Esophagus muscularis mucosa (tissue), 3 donors: ENCODE measurements at regions not wholly inside any gene's neighbourhood (a gene's known extent, or its start where the extent isn't known, plus 50 kb on each side); places are given as distances from the start of the nearest gene placed in this dataset.

Source experiments
- CTCF ChIP-seq, 3 experiments: fragments of 200-600 bp in 2 of 3; fragments of 450-650 bp in 1 of 3; sonication (generic) in 2 of 3; IDR thresholded peaks; one replicate each; pipeline ENCODE4 v1.5.1; 2017 to 2019; ENCODE audit warnings: antibody characterized with exemption in 3 of 3, mild to moderate bottlenecking in 2 of 3, moderate library complexity in 1 of 3
- POLR2AphosphoS5 ChIP-seq, 2 donors: sonication (generic); formaldehyde crosslinking; IDR thresholded peaks; one replicate each; pipeline ENCODE4 v1.6.1; 2017; ENCODE audit warnings: antibody characterized with exemption in 2 of 2

DNA sequence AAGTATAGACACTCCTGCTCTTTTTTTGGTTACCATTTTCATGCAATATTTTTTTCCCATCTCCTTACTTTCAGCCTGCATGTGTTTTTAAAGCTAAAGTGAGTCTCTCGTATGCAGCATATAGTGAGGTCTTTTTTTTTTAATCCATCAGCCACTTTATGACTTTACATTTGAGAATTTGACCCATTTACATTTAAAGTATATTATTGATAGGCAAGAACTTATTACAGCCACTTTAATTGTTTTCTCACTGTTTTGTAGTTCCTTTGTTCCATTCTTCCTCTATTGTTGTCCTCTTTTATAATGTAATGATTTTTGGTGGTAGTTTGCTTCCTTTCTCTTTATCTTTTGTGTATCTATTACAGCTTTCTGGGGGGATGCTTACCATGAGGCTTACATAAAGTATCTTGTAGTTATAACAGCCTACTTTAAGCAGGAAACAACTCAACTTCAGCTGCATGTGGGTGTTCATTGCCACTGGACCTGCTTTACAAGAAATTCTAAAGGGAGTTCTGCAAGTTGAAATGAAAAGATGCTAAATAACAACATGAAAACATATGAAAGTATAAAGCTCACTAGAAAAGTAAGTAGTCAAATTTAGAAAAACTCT lies 71.8 kb downstream of the TNFAIP3 start:
- no peak for TF ChIP-seq CTCF (IDR thresholded peaks at IDR 0.05)
- no peak for TF ChIP-seq POLR2AphosphoS5 (IDR thresholded peaks at IDR 0.05)
